WTC11 (cell line): ENCODE measurements at regions not wholly inside any gene's neighbourhood (a gene's known extent, or its start where the extent isn't known, plus 50 kb on each side); places are given as distances from the start of the nearest gene placed in this dataset.
A peak's percentile ranks its signal among the peaks of the same experiment; 100 is the strongest.

Source experiments
- CBFB ChIP-seq: sonication (generic); formaldehyde crosslinking; IDR thresholded peaks from 2 replicates; pipeline ENCODE4 v1.8.1; 2022; ENCODE audit warnings: mild to moderate bottlenecking, low read depth, missing genetic modification reagents
- KAT7 ChIP-seq: sonication (generic); formaldehyde crosslinking; IDR thresholded peaks from 2 replicates; pipeline ENCODE4 v1.8.1; 2023; ENCODE audit warnings: missing genetic modification reagents, mild to moderate bottlenecking, borderline replicate concordance
- ZNF121 ChIP-seq: sonication (generic); formaldehyde crosslinking; IDR thresholded peaks from 2 replicates; pipeline ENCODE4 v1.8.0; 2023; ENCODE audit warnings: missing genetic modification reagents
- ZNF232 ChIP-seq: sonication (generic); formaldehyde crosslinking; IDR thresholded peaks from 2 replicates; pipeline ENCODE4 v1.8.0; 2022; ENCODE audit warnings: mild to moderate bottlenecking, missing genetic modification reagents
- TF ChIP-seq, protein P1 (sequence below): fragments of 200-600 bp; IDR thresholded peaks from 2 replicates; pipeline ENCODE4 v1.8.0; 2022; ENCODE audit warnings: antibody characterized with exemption
- TF ChIP-seq, protein P2 (sequence below): sonication (generic); formaldehyde crosslinking; IDR thresholded peaks from 2 replicates; pipeline ENCODE4 v1.8.1; 2023; ENCODE audit warnings: mild to moderate bottlenecking, missing genetic modification reagents, moderate library complexity
- TF ChIP-seq, protein P3 (sequence below): sonication (generic); formaldehyde crosslinking; IDR thresholded peaks from 2 replicates; pipeline ENCODE4 v1.8.1; 2022; ENCODE audit warnings: low read depth, missing genetic modification reagents, borderline replicate concordance
- TF ChIP-seq, protein P4 (sequence below): fragments of 250-450 bp; sonication (Bioruptor Pico); IDR thresholded peaks from 2 replicates; pipeline ENCODE4 v1.9.0; 2021; ENCODE audit warnings: mild to moderate bottlenecking
- TF ChIP-seq, protein P5 (sequence below): sonication (generic); formaldehyde crosslinking; IDR thresholded peaks from 2 replicates; pipeline ENCODE4 v1.8.1; 2023; ENCODE audit warnings: mild to moderate bottlenecking, moderate library complexity, missing genetic modification reagents
- TF ChIP-seq, protein P6 (sequence below): sonication (generic); formaldehyde crosslinking; IDR thresholded peaks from 2 replicates; pipeline ENCODE4 v1.8.0; 2022; ENCODE audit warnings: mild to moderate bottlenecking, missing genetic modification reagents
- TF ChIP-seq, protein P7 (sequence below): sonication (generic); formaldehyde crosslinking; IDR thresholded peaks from 2 replicates; pipeline ENCODE4 v1.8.0; 2022; ENCODE audit warnings: mild to moderate bottlenecking, missing genetic modification reagents
- TF ChIP-seq, protein P8 (sequence below): sonication (generic); formaldehyde crosslinking; conservative IDR thresholded peaks from 2 replicates; pipeline ENCODE4 v1.8.1; 2023; ENCODE audit warnings: mild to moderate bottlenecking, low read depth, missing genetic modification reagents, moderate library complexity

DNA sequence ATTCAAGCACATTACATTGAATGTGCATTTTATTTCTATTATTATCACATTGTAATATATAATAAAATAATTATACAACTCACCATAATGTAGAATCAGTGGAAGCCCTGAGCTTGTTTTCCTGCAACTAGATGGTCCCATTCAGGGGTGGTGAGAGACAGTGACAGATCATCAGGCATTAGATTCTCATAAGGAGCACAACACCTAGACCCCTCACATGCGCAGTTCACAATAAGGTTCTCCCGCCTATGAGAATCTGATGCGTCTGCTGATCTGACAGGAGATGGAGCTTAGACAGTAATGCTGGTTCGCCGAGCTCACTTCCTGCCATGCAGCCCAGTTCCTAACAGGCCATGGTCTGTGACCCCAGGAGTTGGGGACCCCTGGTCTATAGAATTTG, 96.7 kb upstream of the RBBP6 start:
- TF ChIP-seq, protein P1, sequence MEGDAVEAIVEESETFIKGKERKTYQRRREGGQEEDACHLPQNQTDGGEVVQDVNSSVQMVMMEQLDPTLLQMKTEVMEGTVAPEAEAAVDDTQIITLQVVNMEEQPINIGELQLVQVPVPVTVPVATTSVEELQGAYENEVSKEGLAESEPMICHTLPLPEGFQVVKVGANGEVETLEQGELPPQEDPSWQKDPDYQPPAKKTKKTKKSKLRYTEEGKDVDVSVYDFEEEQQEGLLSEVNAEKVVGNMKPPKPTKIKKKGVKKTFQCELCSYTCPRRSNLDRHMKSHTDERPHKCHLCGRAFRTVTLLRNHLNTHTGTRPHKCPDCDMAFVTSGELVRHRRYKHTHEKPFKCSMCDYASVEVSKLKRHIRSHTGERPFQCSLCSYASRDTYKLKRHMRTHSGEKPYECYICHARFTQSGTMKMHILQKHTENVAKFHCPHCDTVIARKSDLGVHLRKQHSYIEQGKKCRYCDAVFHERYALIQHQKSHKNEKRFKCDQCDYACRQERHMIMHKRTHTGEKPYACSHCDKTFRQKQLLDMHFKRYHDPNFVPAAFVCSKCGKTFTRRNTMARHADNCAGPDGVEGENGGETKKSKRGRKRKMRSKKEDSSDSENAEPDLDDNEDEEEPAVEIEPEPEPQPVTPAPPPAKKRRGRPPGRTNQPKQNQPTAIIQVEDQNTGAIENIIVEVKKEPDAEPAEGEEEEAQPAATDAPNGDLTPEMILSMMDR: no peak
- TF ChIP-seq, protein P2, sequence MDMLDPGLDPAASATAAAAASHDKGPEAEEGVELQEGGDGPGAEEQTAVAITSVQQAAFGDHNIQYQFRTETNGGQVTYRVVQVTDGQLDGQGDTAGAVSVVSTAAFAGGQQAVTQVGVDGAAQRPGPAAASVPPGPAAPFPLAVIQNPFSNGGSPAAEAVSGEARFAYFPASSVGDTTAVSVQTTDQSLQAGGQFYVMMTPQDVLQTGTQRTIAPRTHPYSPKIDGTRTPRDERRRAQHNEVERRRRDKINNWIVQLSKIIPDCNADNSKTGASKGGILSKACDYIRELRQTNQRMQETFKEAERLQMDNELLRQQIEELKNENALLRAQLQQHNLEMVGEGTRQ: no peak
- TF ChIP-seq CBFB (CRISPR knock-in tag) (no peak), ZNF232 (no peak), ZNF121 (CRISPR knock-in tag) (peak; percentile 96), KAT7 (CRISPR knock-in tag) (no peak)
- TF ChIP-seq, protein P3, sequence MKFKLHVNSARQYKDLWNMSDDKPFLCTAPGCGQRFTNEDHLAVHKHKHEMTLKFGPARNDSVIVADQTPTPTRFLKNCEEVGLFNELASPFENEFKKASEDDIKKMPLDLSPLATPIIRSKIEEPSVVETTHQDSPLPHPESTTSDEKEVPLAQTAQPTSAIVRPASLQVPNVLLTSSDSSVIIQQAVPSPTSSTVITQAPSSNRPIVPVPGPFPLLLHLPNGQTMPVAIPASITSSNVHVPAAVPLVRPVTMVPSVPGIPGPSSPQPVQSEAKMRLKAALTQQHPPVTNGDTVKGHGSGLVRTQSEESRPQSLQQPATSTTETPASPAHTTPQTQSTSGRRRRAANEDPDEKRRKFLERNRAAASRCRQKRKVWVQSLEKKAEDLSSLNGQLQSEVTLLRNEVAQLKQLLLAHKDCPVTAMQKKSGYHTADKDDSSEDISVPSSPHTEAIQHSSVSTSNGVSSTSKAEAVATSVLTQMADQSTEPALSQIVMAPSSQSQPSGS (CRISPR knock-in tag): no peak
- TF ChIP-seq, protein P4, sequence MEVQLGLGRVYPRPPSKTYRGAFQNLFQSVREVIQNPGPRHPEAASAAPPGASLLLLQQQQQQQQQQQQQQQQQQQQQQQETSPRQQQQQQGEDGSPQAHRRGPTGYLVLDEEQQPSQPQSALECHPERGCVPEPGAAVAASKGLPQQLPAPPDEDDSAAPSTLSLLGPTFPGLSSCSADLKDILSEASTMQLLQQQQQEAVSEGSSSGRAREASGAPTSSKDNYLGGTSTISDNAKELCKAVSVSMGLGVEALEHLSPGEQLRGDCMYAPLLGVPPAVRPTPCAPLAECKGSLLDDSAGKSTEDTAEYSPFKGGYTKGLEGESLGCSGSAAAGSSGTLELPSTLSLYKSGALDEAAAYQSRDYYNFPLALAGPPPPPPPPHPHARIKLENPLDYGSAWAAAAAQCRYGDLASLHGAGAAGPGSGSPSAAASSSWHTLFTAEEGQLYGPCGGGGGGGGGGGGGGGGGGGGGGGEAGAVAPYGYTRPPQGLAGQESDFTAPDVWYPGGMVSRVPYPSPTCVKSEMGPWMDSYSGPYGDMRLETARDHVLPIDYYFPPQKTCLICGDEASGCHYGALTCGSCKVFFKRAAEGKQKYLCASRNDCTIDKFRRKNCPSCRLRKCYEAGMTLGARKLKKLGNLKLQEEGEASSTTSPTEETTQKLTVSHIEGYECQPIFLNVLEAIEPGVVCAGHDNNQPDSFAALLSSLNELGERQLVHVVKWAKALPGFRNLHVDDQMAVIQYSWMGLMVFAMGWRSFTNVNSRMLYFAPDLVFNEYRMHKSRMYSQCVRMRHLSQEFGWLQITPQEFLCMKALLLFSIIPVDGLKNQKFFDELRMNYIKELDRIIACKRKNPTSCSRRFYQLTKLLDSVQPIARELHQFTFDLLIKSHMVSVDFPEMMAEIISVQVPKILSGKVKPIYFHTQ (CRISPR knock-in tag): no peak
- TF ChIP-seq, protein P5, sequence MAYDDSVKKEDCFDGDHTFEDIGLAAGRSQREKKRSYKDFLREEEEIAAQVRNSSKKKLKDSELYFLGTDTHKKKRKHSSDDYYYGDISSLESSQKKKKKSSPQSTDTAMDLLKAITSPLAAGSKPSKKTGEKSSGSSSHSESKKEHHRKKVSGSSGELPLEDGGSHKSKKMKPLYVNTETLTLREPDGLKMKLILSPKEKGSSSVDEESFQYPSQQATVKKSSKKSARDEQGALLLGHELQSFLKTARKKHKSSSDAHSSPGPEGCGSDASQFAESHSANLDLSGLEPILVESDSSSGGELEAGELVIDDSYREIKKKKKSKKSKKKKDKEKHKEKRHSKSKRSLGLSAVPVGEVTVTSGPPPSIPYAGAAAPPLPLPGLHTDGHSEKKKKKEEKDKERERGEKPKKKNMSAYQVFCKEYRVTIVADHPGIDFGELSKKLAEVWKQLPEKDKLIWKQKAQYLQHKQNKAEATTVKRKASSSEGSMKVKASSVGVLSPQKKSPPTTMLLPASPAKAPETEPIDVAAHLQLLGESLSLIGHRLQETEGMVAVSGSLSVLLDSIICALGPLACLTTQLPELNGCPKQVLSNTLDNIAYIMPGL (CRISPR knock-in tag): no peak
- TF ChIP-seq, protein P6, sequence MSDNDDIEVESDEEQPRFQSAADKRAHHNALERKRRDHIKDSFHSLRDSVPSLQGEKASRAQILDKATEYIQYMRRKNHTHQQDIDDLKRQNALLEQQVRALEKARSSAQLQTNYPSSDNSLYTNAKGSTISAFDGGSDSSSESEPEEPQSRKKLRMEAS (CRISPR knock-in tag): no peak
- TF ChIP-seq, protein P7, sequence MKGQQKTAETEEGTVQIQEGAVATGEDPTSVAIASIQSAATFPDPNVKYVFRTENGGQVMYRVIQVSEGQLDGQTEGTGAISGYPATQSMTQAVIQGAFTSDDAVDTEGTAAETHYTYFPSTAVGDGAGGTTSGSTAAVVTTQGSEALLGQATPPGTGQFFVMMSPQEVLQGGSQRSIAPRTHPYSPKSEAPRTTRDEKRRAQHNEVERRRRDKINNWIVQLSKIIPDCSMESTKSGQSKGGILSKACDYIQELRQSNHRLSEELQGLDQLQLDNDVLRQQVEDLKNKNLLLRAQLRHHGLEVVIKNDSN (CRISPR knock-in tag): no peak
- TF ChIP-seq, protein P8, sequence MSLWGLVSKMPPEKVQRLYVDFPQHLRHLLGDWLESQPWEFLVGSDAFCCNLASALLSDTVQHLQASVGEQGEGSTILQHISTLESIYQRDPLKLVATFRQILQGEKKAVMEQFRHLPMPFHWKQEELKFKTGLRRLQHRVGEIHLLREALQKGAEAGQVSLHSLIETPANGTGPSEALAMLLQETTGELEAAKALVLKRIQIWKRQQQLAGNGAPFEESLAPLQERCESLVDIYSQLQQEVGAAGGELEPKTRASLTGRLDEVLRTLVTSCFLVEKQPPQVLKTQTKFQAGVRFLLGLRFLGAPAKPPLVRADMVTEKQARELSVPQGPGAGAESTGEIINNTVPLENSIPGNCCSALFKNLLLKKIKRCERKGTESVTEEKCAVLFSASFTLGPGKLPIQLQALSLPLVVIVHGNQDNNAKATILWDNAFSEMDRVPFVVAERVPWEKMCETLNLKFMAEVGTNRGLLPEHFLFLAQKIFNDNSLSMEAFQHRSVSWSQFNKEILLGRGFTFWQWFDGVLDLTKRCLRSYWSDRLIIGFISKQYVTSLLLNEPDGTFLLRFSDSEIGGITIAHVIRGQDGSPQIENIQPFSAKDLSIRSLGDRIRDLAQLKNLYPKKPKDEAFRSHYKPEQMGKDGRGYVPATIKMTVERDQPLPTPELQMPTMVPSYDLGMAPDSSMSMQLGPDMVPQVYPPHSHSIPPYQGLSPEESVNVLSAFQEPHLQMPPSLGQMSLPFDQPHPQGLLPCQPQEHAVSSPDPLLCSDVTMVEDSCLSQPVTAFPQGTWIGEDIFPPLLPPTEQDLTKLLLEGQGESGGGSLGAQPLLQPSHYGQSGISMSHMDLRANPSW (CRISPR knock-in tag): no peak
